ENCODE measurements at regions not wholly inside any gene's neighbourhood (a gene's known extent, or its start where the extent isn't known, plus 50 kb on each side); places are given as distances from the start of the nearest gene placed in this dataset.

GRCh38 chr20:48178633-48179032 is 393.4 kb upstream of the SULF2 start:
- Histone ChIP-seq H3K4me3 (replicated peaks in 1 of 3; ENCODE audit: low read depth in 2 of 3, low read length in 3 of 3) (no peak overlapping the region), H2AFZ (ENCODE audit: insufficient read depth, low read depth, low read length, poor library complexity, severe bottlenecking) (no peak overlapping the region), H3K79me2 (ENCODE audit: insufficient read depth, low read length) (no peaks in the 10 kb centered on the region), H3K4me2 (replicated peaks; ENCODE audit: extremely low read depth, low read length, poor library complexity, severe bottlenecking) (no peak overlapping the region), H3K27me3 (ENCODE audit: control insufficient read depth in 2 of 2, insufficient read depth in 2 of 2, low read length in 2 of 2) (no peaks in the 10 kb centered on the region), H3K9ac (ENCODE audit: insufficient read depth, low read length, poor library complexity, severe bottlenecking) (no peak overlapping the region), H3K36me3 (replicated peaks in 1 of 2; ENCODE audit: control insufficient read depth in 1 of 2, insufficient read depth in 2 of 2, low read length in 2 of 2) (no peaks in the 10 kb centered on the region), H3K27ac (ENCODE audit: low read depth in 1 of 2, low read length in 2 of 2) (no peak overlapping the region), H3K9me3 (replicated peaks in 1 of 2; ENCODE audit: control insufficient read depth in 1 of 2, insufficient read depth in 1 of 2, low read length in 2 of 2) (no peaks in the 10 kb centered on the region), H3K4me1 (ENCODE audit: control insufficient read depth in 1 of 2, insufficient read depth in 2 of 2, low read length in 2 of 2) (no peaks in the 10 kb centered on the region), H4K20me1 (ENCODE audit: insufficient read depth, low read length) (no peaks in the 10 kb centered on the region)
- DNase-seq: no peak
- H3K4me3 Mint-ChIP-seq: no peak overlapping the region
- H3K36me3 Mint-ChIP-seq: no peaks in the 10 kb centered on the region
- H3K4me1 Mint-ChIP-seq: no peaks in the 10 kb centered on the region
- intact Hi-C loops (cut with micrococcal nuclease): no loop called here
- H3K9me3 Mint-ChIP-seq: peaks cover 0 to 3% (median 0%) of the 10 kb centered on the region in 7 donors
- peaks cover under 1 to 16% (median 7%) of the 10 kb centered on the region in 3 donors for H3K27me3 Mint-ChIP-seq (ENCODE audit: low read depth in 3 of 3)
- WGBS (ENCODE audit: insufficient coverage): 63% methylated on average over 4 of the region's 4 CpGs
- TF ChIP-seq CTCF (IDR thresholded peaks at IDR 0.05): no peak
- H3K27ac Mint-ChIP-seq: no peak overlapping the region

GRCh38 chr20:48177058-48177457 is 391.8 kb upstream of the SULF2 start:
- DNase-seq: no peak
- H3K9me3 ChIP-seq (replicated peaks in 1 of 2; ENCODE audit: control insufficient read depth in 1 of 2, insufficient read depth in 1 of 2, low read length in 2 of 2): peaks cover 0 to 3% of the 10 kb centered on the region in 2 donors
- no peaks in the 10 kb centered on the region for H3K79me2 ChIP-seq (ENCODE audit: insufficient read depth, low read length)
- H3K4me1 ChIP-seq (ENCODE audit: control insufficient read depth in 1 of 2, insufficient read depth in 2 of 2, low read length in 2 of 2): no peaks in the 10 kb centered on the region
- no peak for TF ChIP-seq CTCF (IDR thresholded peaks at IDR 0.05)
- no peak overlapping the region for H2AFZ ChIP-seq (ENCODE audit: insufficient read depth, low read depth, low read length, poor library complexity, severe bottlenecking)
- intact Hi-C loops (cut with micrococcal nuclease): no loop called here
- no peaks in the 10 kb centered on the region for H3K27me3 ChIP-seq (ENCODE audit: control insufficient read depth in 2 of 2, insufficient read depth in 2 of 2, low read length in 2 of 2)
- no peak overlapping the region for H3K4me3 Mint-ChIP-seq
- no peaks in the 10 kb centered on the region for H3K4me1 Mint-ChIP-seq
- no peak overlapping the region for H3K27ac ChIP-seq (ENCODE audit: low read depth in 1 of 2, low read length in 2 of 2)
- no peaks in the 10 kb centered on the region for H4K20me1 ChIP-seq (ENCODE audit: insufficient read depth, low read length)
- no peak overlapping the region for H3K9ac ChIP-seq (ENCODE audit: insufficient read depth, low read length, poor library complexity, severe bottlenecking)
- peaks cover 0 to 9% (median 4%) of the 10 kb centered on the region in 7 donors for H3K9me3 Mint-ChIP-seq
- peaks cover 0 to 21% (median 12%) of the 10 kb centered on the region in 3 donors for H3K27me3 Mint-ChIP-seq (ENCODE audit: low read depth in 3 of 3)
- no peak overlapping the region for H3K4me2 ChIP-seq (replicated peaks; ENCODE audit: extremely low read depth, low read length, poor library complexity, severe bottlenecking)
- no peaks in the 10 kb centered on the region for H3K36me3 ChIP-seq (replicated peaks in 1 of 2; ENCODE audit: control insufficient read depth in 1 of 2, insufficient read depth in 2 of 2, low read length in 2 of 2)
- no peak overlapping the region for H3K27ac Mint-ChIP-seq
- 89% methylated on average over 5 of the region's 8 CpGs for WGBS (ENCODE audit: insufficient coverage)
- no peaks in the 10 kb centered on the region for H3K36me3 Mint-ChIP-seq
- no peak overlapping the region for H3K4me3 ChIP-seq (replicated peaks in 1 of 3; ENCODE audit: low read depth in 2 of 3, low read length in 3 of 3)

All from CD14-positive monocyte (primary cell).